Transverse colon (tissue), 4 donors: ENCODE measurements at regions not wholly inside any gene's neighbourhood (a gene's known extent, or its start where the extent isn't known, plus 50 kb on each side); places are given as distances from the start of the nearest gene placed in this dataset.

Experiments used
- DNase-seq: peaks from one replicate; pipeline ENCODE4 v3.0.0-alpha.2; 2019
- H3K27ac ChIP-seq, 4 donors: fragments of 200-600 bp; sonication (generic); 2 replicates each; pipeline ENCODE4 v1.5.1; 2016 to 2018; ENCODE audit warnings: inconsistent platforms in 4 of 4
- H3K27me3 ChIP-seq: fragments of 200-600 bp; sonication (generic); 2 replicates; pipeline ENCODE4 v1.5.1; 2017; ENCODE audit warnings: inconsistent platforms
- H3K36me3 ChIP-seq, 4 donors: fragments of 200-600 bp; sonication (generic); 2 replicates each; pipeline ENCODE4 v1.5.1; 2017 to 2019; ENCODE audit warnings: inconsistent platforms in 4 of 4
- H3K4me1 ChIP-seq, 4 donors: fragments of 200-600 bp; sonication (generic); 2 replicates each; pipeline ENCODE4 v1.5.1; 2017 to 2020; ENCODE audit warnings: inconsistent platforms in 4 of 4
- H3K4me3 ChIP-seq, 4 donors: fragments of 200-600 bp; sonication (generic); 1 replicate in 1 of 4; 2 replicates in 3 of 4; pipeline versions ENCODE4 v1.5.1 to v1.6.1; 2017 to 2019; ENCODE audit warnings: inconsistent platforms in 4 of 4
- H3K9me3 ChIP-seq, 2 donors: fragments of 200-600 bp; sonication (generic); 2 replicates each; pipeline ENCODE4 v1.5.1; 2017 to 2019; ENCODE audit warnings: inconsistent platforms in 2 of 2
- EP300 ChIP-seq: sonication (generic); formaldehyde crosslinking; IDR thresholded peaks from one replicate; pipeline ENCODE4 v1.6.1; 2017; ENCODE audit warnings: antibody characterized with exemption, low read depth
- POLR2A ChIP-seq: fragments of 450-650 bp; IDR thresholded peaks from one replicate; pipeline ENCODE4 v1.6.1; 2016; ENCODE audit warnings: antibody characterized with exemption, mild to moderate bottlenecking, moderate library complexity
- POLR2AphosphoS5 ChIP-seq, 3 donors: sonication (generic); formaldehyde crosslinking; IDR thresholded peaks; one replicate each; pipeline ENCODE4 v1.6.1; 2016; ENCODE audit warnings: antibody characterized with exemption in 3 of 3
- WGBS, 2 donors: methylation state at CpG; one replicate each; pipeline ENCODE4 v1.1.5; 2018; ENCODE audit warnings: low coverage in 1 of 2; 5-methylcytosine and 5-hydroxymethylcytosine counted together
- in situ Hi-C, 4 donors: fragments of 200-750 bp; cut with MboI; loops; one replicate each; pipeline versions ENCODE4 v1.15.0 to v1.15.1; 2017; ENCODE audit warnings: low sequenced_read_pairs in 3 of 4, low pct_ligation_motif_present in 1 of 4, low pct_unique_long_range_greater_than_20kb in 1 of 4
- intact Hi-C: fragments of 100-400 bp; cut with DNase I; formaldehyde crosslinking; loops from one replicate; pipeline ENCODE4 v1.15.1; 2023; ENCODE audit warnings: low total_unique reads
- TF ChIP-seq, protein P1 (sequence below), 5 experiments: fragments of 200-600 bp in 3 of 5; fragments of 450-650 bp in 2 of 5; sonication (generic) in 3 of 5; IDR thresholded peaks; 1 replicate in 2 of 5; 2 replicates in 3 of 5; pipeline ENCODE4 v1.5.1; 2016 to 2017; ENCODE audit warnings: antibody characterized with exemption in 5 of 5, inconsistent platforms in 3 of 5, mild to moderate bottlenecking in 2 of 5, moderate library complexity in 1 of 5

DNA sequence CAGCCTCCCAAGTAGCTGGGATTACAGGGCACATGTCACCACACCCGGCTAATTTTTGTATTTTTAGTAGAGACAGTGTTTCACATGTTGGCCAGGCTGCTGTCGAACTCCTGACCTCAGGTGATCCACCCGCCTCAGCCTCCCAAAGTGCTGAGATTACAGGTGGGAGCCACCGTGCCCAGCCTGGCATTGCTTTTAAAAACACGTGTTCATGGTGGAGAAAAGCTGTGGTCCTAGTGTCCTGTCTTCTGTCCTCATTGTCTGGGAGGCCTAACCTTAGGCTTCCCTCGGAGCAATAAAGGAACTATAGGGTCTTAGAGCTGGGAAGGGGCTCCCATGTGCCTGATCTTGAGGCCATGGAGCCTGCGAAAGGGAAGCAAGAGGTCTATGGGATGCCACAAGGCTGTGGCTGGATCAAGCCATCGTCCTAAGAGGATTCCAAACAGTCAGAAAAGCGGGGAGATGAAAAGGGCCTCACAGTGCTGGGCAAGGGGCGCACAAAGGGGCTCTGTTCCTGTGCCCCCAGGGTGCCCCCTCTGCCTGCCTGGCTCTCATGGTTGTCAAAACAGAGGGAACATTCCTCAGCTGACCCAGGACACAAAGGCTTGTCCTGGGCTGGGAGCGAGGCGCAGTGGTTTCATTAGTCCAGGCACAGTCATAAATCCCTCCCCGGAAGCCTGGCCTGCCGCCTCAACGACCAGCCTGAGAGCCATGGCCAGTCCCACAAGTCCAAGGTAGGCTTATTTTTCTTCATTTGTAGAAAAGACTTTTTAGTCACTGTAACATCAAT lies 106.6 kb upstream of the TNS3 start:
- Histone ChIP-seq H3K9me3 (no peaks in the 10 kb centered on the region), H3K36me3 (no peaks in the 10 kb centered on the region), H3K4me3 (no peak overlapping the region), H3K27me3 (no peaks in the 10 kb centered on the region), H3K27ac (no peak overlapping the region), H3K4me1 (peaks cover 0 to 9% (median 0%) of the 10 kb centered on the region in 4 donors)
- 84 to 92% methylated on average over 3 to 15 of the region's 15 CpGs for WGBS, 2 donors
- TF ChIP-seq POLR2AphosphoS5 (IDR thresholded peaks at IDR 0.05) (no peak), EP300 (no peak), POLR2A (no peak)
- TF ChIP-seq, protein P1, sequence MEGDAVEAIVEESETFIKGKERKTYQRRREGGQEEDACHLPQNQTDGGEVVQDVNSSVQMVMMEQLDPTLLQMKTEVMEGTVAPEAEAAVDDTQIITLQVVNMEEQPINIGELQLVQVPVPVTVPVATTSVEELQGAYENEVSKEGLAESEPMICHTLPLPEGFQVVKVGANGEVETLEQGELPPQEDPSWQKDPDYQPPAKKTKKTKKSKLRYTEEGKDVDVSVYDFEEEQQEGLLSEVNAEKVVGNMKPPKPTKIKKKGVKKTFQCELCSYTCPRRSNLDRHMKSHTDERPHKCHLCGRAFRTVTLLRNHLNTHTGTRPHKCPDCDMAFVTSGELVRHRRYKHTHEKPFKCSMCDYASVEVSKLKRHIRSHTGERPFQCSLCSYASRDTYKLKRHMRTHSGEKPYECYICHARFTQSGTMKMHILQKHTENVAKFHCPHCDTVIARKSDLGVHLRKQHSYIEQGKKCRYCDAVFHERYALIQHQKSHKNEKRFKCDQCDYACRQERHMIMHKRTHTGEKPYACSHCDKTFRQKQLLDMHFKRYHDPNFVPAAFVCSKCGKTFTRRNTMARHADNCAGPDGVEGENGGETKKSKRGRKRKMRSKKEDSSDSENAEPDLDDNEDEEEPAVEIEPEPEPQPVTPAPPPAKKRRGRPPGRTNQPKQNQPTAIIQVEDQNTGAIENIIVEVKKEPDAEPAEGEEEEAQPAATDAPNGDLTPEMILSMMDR (IDR thresholded peaks at IDR 0.05), result no peak
- no peak for DNase-seq
- intact Hi-C loops, result no loop called here
- in situ Hi-C loops, result no loop called here

DNA sequence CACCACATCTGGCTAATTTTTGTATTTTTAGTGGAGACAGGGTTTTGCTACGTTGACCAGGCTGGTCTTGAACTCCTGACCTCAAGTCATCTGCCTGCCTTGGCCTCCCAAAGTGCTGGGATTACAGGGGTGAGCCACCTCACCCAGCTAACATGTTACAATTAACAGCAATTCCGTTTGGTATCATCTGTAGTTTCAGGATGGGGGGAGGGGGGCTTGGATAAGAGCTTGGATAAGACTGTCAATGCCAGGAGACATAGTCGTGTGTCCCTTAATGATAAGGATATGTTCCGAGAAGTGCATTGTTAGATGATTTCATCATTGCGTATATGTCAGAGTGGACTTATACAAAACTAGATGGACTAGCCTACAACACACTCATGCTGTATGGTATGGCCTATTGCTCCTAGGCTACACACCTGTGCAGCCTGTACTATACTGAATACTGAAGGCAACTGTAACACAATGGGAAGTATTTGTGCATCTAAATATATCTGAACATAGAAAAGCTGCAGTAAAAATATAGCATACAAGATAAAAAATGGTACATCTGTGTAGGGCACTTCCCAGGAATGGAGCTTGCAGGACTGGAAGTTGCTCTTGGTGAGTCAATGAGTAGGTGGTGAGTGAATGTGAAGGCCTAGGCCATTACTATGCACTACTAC lies 103.9 kb upstream of the TNS3 start:
- H3K27me3 ChIP-seq, result no peaks in the 10 kb centered on the region
- peaks cover 0 to under 1% (median 0%) of the 10 kb centered on the region in 4 donors for H3K4me1 ChIP-seq
- DNase-seq, result no peak
- no peak overlapping the region for H3K27ac ChIP-seq
- H3K9me3 ChIP-seq, result no peaks in the 10 kb centered on the region
- H3K4me3 ChIP-seq, result no peak overlapping the region
- TF ChIP-seq EP300, result no peak
- no peak for TF ChIP-seq POLR2AphosphoS5 (IDR thresholded peaks at IDR 0.05)
- TF ChIP-seq, protein P1 (IDR thresholded peaks at IDR 0.05), result no peak
- no peak for TF ChIP-seq POLR2A
- no peaks in the 10 kb centered on the region for H3K36me3 ChIP-seq
- in situ Hi-C loops, result no loop called here
- intact Hi-C loops, result no loop called here
- WGBS, 2 donors, result 80 to 92% methylated on average over 2 to 5 of the region's 5 CpGs

DNA sequence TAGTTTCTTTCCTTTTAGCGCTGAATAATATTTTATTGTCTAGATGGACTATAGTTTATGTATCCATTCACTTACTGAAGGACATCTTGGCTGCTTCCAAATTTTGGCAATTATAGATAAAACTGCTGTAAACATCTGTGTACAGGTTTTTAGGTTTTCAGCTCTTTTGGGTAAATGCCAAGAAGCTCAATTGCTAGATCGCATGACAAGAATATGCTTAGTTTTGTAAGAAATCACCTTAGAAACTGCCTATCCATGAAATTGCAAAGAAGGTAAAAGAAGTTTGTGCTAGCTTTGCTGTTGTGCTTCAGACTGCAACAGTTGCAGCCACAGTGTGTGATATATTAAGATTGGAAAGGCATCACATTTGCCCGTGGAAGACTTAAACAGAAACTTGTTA lies 103.2 kb upstream of the TNS3 start:
- in situ Hi-C loops, result no loop called here
- 75 to 83% methylated on average over 3 of the region's 3 CpGs for WGBS, 2 donors

DNA sequence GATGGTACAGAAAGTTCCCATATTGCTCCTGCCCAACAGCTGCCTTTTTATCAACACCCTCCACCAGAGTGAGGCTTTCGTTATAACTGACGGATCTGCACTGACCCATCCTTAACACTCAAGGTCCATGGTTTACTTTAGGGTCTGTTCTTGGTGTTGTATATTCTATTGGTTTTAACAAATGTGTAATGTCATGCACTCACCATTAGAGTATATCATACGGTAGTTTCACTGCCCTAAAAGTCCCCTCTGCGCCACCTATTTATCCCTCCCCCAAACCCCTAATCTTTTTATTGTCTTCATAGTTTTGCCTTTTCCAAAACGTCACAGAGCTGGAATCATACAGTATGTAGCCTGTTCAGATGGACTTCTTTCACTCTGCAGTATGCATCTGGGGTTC lies 102.8 kb upstream of the TNS3 start:
- H3K27ac ChIP-seq, result no peak overlapping the region
- H3K4me3 ChIP-seq, result no peak overlapping the region
- no peaks in the 10 kb centered on the region for H3K4me1 ChIP-seq
- H3K36me3 ChIP-seq, result no peaks in the 10 kb centered on the region
- no peaks in the 10 kb centered on the region for H3K9me3 ChIP-seq
- no peak for DNase-seq
- 58 to 78% methylated on average over 5 of the region's 5 CpGs for WGBS, 2 donors
- in situ Hi-C loops (no loop called here), intact Hi-C loops (no loop called here)
- no peaks in the 10 kb centered on the region for H3K27me3 ChIP-seq
- TF ChIP-seq, protein P1 (IDR thresholded peaks at IDR 0.05), result no peak
- TF ChIP-seq EP300, result no peak
- TF ChIP-seq POLR2AphosphoS5 (IDR thresholded peaks at IDR 0.05), result no peak
- no peak for TF ChIP-seq POLR2A

More for the DNA sequence above, 103.2 kb upstream of the TNS3 start:
- intact Hi-C loops, result no loop called here
- H3K27me3 ChIP-seq, result no peaks in the 10 kb centered on the region
- H3K9me3 ChIP-seq, result no peaks in the 10 kb centered on the region
- no peak for TF ChIP-seq POLR2AphosphoS5 (IDR thresholded peaks at IDR 0.05)
- no peak for TF ChIP-seq EP300
- TF ChIP-seq POLR2A, result no peak
- TF ChIP-seq, protein P1 (IDR thresholded peaks at IDR 0.05), result no peak
- H3K4me1 ChIP-seq, result no peaks in the 10 kb centered on the region
- no peaks in the 10 kb centered on the region for H3K36me3 ChIP-seq
- no peak overlapping the region for H3K4me3 ChIP-seq
- DNase-seq, result no peak
- no peak overlapping the region for H3K27ac ChIP-seq
